Embryonic facial prominence (tissue), 1 donor: ENCODE measurements at regions not wholly inside any gene's neighbourhood (a gene's known extent, or its start where the extent isn't known, plus 50 kb on each side); places are given as distances from the start of the nearest gene placed in this dataset.
"Not testable (repeated sequence)": the region's sequence is repeated elsewhere in the genome, so short reads cannot be mapped to it uniquely, and the experiment has no call there.

Experiments used
- DNase-seq: peaks from one replicate; pipeline ENCODE4 v3.0.0-alpha.2; 2016; ENCODE audit errors: extremely low spot score

DNA sequence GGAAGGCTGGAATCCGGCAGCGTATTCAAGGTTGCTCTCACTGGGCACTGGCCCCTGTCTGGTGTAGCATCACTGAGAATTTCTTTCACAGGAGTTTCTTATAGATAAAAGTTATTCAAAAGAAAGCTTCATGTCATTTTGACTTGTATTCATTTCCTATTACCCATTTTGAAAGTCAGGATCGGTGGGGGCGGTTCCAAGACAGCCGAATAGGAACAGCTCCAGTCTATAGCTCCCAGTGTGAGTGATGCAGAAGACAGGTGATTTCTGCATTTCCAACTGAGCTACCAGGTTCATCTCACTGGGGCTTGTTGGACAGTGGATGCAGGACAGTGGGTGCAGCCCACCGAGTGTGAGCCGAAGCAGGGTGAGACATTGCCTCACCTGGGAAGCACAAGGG is 51.5 kb upstream of the CDC42EP3 start:
- DNase-seq: not testable (repeated sequence)

DNA sequence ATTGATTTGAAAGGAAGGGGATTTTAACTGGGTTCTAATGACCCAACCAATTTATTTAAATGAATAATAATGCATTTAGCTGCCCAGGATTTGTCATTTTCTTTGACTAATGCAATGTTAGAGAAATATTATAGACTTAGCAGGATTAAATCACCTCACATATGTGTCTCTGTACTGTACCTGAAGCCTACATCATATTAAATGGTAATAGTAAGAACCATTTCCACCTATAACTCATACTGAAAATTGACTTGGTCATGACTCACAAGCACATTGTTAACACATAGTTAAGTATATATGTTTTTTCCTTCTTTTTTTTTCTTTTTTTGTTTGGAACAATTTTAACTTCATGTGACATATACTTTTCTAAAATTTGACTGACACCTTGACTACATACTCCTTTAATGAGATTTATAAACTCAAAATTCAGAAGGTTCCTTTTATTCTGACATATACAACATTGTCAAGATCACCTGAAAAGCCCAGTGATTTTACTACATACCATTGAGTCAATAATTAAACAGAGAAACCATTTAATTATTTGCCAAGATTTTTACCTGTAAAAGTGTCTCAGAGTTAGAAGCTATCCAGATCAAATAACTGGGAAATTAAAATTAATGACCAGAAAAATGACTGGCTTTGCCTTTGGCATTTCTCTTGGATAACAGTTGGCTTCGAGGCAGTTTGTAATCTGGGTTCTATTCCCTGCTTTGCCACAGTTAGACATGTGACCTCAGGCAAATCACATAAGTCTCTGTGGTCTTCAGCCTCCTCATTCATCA is 58.8 kb upstream of the CDC42EP3 start:
- no peak for DNase-seq

DNA sequence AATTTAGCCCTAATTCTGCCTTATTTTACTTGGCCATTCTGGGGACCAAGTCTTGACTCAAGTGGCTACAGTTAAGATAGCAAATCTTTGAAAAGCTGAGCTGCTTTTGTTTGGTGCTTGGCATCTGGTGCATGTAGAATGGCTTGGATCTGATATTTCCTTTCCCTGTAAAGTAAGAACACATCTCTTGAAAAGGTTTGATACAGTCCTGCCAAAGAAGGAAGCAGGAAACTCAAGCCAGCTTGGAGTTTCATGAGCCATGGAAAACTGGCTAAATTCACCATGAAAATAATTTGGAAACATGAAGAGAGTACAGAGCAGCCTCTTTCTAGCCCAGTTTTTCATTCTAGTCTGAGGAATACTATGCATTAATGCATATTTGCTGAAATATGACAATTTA is 61.0 kb upstream of the CDC42EP3 start:
- not testable (repeated sequence) for DNase-seq

DNA sequence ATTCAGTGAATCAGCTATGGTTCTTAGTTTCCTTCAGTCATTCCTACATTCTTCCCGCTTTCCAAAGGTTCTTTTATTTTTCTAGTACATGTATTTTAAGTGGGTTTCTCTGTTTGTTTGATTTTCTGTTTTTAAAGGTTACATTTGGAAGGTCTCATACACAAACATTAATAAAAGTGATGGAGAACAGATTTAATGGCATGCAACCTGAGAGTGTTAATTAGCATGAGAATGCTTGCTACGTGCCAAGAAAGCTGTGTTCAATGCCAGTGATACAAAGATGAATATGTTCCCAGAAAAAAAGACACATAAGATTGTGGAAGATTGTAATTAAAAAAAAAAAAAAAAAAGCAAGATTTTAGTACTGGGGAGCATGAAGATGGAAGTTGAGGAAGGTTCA is 61.8 kb upstream of the CDC42EP3 start:
- DNase-seq: no peak

DNA sequence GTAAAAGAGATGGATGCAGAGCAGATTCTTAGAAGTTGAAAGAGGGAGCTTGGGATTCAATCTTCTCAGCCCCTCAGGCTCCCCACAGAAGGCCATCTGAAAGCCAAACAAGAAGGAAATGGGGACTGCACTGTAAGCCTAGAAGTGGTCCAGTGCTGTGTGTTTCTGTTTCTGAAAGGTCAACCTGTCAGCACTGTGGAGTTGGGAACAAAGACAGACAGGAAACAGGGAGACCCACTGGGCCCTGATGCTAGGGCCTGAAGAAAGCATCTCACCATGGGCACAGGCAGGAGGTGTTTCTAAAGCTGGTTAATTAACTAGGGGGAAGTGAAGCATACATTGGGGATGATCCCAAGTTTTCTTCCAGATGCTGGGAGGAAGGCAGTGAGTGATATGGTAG is 62.5 kb upstream of the CDC42EP3 start:
- not testable (repeated sequence) for DNase-seq

DNA sequence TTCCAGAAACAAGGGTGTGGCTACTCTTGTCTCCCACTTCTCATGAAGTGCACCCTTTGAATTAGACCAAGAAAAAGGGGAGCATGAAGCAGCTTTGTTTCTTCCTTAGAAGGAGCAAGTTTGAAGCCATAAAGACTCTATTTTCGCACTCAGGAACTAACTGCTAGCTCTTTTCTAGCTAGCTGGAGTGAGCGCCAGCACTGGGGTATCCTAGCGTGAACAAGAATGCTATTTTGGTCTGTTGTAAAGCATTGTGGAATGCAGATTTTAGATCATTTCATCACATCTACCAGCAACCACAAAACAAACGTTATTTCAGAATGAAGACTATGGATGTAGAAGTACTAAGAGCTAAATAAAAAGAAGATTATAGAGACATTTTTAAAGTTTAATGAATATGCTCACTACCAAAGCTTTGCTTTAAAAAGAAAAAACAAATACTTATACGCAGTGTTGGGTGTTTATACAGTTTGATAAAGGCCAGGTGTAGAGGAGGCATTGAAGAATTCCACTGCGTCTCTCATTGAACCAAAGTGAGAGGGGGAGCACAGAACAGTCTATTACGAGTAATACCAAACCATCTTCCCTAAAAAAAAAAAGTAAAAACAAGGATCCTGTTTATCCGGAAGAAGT is 63.6 kb upstream of the CDC42EP3 start:
- not testable (repeated sequence) for DNase-seq

DNA sequence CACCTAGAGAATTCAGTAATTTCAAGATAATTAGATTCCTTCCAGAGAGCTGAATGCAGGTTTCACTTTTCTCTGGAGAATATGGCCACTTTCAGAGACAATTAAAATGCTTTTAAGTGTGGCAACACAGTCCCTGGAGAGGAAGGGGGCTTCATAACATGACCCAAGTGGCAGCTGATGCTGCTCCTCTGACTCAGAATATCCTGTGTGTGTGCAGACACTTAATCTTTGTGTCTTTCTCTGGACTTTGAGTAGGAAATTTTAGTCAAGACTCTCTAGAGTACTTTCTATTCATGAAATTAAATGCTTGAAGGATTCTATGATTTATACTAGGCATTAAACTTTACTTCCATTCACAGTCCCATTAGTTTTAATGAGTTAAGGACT is 64.1 kb upstream of the CDC42EP3 start:
- DNase-seq: not testable (repeated sequence)

DNA sequence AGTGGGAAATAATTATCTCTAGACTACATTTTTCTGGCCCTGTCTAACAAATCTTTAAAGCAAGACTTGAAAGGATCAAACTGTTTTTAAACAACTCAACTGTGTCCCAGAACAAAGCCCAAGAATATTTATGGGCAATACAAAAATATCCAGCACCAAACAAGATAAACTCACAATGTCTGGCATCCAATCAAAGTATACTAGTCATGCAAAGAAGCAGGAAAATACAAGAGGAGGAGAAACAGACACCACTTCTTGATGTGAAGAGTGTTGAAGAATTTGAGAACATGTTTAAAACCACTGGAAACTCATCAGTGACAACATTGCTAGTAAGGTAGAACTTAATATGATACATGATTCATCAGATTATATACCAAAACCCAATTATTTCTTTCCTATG is 66.1 kb upstream of the CDC42EP3 start:
- no peak for DNase-seq

DNA sequence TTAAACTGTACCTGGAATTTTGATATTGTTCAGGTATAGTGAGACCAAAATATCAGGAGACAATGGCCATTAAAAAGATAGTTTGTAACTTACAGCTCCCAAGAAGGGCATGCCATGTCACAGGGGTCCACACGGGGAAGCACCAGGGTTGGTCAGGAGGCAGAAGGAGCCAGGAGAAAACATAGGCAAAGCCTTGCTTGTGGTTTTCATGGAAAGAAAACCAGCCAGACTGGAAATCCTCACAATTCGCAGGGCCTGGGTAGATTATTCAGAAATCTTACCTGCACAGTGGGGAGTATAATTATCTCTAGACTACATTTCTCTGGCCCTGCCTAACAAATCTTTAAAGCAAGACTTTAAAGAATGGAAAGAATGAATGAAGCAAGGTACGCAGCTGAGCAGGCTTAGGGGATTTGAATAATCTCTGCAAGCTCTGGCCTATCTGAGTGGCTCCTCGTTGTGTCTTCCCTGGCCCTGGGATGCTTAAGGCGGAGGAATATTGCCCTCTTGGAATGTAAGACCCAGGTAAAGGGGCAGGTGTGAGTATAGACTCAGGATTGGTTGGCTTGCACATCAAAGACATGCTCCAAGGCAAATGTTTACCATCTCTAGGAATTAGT is 66.9 kb upstream of the CDC42EP3 start:
- no peak for DNase-seq

DNA sequence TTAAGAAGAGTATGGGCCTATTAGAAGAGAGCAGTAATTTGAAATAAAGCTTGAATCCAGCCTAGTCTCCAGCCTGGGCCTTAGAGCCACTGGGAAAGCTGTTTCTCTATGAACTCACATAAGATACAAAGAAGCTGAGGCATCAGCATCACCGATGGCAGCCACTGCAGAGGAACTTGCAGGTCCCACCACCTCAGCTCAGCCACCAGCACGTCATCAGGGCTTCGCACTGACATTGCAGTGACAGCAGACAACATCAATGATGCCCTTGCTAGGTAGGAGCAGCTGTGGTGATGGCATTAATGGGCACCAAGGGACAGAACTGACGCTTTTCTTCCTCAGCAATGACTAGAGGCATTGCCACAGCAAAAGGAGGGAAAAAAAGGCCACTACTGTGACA is 67.7 kb upstream of the CDC42EP3 start:
- DNase-seq: no peak

DNA sequence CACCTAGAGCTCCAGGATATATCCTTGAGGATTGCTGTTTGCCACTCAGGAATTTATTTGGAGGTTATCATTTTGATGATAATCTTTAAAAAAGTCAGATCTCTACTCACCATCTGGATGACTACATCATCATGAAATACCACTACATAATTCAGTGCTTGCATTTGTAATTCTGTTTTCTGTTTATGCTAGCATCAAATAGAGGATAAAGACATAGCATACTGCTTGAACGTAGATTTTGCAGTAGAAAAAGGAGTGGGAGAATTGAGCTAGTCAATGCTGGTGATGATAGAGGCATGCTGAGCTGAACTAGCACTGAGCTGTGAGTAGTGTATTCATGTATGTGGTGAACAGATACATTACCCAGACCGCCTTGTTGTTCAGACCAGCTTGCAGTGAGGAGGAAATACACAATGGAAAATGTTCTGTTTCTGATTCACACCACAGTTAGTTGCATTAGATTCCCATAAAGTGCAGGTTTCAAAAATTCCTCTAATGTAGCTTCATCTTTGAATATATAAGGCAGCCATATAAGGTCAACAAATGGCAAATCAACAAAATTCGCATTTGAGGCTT is 68.8 kb upstream of the CDC42EP3 start:
- no peak for DNase-seq

DNA sequence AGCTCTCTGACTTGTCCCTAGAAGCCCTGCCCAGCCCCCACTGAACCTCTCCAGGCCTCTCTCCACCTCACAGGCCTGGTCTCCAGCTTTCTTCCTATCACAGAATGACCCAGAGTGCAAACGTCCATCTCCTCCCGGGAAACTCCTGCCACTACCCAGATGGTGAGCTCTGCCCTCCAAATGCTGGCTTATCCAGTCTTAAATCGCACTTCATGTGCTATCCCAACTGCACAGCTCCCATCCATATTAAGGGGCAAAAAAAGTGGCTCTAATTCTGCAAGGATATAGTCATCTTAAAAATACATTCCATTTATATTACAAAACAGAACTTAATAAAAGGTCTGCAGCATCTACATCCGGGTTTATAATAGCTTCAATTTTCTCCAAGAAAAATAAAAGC is 70.8 kb upstream of the CDC42EP3 start:
- no peak for DNase-seq

DNA sequence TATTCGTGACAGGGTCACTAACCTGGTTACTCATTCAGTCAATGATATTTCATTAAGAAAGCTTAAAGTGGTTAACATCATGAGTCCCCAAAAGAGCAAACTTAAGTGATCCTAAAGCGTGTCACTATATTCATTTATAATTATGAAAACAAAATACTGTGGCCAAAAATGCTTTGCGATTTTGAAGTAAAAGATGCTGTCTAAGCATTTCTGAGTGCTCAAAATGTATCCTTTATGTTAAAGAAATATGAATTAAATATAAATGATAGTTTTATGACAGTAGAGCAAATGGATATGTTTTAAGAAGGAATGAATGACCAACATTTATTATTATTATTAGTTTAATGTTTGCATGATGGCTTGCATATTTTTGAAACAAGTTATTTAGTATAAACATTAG is 72.6 kb upstream of the CDC42EP3 start:
- DNase-seq: no peak

DNA sequence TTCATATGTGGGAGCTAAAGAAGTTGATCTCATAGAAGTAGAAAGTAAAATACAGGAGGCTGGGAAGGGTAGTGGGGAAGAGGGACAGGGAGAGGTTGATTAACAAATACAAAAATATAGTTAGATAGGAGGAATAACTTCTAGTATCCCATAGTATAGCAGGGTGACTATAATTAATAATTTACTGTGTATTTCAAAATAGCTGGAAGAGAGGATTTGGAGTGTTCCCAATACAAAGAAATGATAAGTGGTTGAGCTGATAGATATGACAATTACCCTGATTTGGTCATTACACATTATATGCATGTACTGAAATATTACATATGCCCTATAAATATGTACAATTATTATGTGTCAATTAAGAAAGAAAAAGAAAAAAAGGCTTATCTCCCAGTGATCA is 73.5 kb upstream of the CDC42EP3 start:
- not testable (repeated sequence) for DNase-seq

DNA sequence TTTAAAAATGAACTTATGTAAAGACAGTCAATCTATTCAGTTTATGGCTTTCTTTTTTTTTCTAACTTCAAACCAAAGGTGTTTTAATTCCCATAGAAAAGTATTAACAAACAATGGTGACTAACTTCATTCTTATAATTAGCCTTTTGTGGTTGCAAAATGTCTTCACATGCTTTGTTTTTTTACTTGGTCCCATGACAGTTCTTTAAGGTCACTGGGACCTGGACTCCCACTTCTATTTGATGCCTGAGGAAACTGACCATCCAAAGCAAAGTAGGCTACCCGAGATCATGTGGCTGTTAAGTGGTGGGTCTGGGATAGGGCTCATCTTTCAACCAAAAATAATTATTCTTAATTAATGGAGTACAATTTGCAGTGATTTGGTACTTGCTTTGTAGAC is 74.6 kb upstream of the CDC42EP3 start:
- not testable (repeated sequence) for DNase-seq

DNA sequence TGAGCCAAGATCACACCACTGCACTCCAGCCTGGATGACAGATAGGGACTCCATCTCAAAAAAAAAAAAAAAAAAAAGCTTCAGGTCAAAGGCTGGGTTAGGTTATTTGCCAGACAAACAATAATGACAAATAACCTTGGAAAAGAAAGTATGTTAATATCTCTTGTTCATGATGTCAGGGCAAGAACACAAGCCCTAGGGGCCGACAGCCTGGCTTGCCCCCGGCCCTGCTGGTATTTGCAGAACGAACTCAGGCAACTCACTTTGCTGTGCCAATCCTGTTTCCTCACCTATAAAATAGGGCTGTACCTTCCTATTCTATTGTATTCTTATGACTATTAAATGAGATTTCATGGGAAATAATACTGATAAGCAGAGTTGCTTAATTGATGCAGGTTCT is 75.4 kb upstream of the CDC42EP3 start:
- no peak for DNase-seq

DNA sequence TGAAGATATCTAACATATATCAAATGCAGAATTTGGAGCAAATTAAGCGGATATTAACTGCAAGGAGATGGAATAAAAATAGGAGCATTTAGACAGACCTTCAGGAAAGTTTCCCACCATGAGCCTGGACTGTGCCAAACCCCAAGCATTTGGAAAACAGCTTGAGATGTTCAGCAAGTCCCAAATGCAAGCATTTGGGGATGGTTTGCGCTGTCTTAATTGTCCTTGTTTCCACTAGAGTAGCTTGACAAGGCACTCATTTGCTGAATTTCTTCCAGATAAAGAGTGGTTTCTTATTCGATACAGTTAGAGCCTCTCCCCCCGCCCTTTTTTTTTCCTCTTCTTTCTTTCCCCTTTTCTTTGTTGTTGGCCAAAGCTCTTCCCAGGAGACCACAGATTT is 77.1 kb upstream of the CDC42EP3 start:
- DNase-seq: no peak

DNA sequence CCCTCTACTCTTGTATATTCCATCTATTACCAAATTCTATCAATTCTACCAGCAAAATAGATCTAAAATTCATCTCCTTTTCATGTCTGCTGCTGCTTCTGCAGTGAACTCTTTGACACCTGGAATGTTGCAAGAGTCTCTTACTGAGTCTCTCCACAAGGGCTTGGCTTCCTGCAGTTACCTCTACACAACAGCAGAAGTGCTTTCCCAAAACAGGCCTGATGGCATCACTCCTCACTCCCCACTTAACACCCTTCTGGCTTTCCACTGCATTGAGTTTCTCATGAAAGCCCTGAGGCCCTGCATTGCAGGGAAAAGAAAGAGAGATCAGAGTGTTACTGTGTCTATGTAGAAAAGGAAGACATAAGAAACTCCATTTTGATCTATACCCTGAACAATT is 78.8 kb upstream of the CDC42EP3 start:
- not testable (repeated sequence) for DNase-seq

DNA sequence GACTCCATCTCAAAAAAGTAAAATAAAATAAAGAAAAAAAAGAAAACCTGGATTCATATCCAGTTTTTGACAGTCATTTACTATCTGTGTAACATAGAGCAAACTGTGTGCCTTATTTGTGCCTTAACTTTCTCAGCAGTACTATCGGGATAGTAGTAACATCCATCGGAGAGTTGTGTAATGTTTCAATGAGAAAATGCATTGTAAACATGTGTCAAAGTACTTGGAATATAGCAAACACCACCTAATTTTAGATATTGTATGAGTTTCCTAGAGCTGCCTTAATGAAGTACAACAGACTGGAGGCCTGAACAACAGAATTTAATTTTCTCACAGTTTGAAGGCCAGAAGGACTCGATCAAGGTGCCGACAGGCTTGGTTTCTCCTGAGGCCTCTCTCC is 81.3 kb upstream of the CDC42EP3 start:
- no peak for DNase-seq

DNA sequence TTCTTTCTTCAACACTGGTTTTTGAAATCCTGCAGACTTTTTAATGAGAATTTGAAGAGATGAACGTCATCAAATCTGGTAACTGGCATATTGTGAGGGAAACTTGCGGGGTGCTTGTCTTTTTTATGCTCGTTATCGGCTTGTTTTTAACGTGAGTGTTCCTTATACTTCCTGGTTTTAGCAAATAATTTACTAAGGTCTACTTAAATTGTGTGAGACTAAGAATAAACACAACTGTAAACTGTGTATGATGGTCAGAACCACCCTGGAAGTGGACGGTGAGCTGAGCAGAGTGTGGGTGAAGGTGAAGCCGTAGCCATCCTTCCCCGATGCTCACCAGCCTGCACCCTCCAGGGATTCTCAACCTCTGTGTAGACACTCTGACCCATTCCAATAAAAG is 82.3 kb upstream of the CDC42EP3 start:
- no peak for DNase-seq

DNA sequence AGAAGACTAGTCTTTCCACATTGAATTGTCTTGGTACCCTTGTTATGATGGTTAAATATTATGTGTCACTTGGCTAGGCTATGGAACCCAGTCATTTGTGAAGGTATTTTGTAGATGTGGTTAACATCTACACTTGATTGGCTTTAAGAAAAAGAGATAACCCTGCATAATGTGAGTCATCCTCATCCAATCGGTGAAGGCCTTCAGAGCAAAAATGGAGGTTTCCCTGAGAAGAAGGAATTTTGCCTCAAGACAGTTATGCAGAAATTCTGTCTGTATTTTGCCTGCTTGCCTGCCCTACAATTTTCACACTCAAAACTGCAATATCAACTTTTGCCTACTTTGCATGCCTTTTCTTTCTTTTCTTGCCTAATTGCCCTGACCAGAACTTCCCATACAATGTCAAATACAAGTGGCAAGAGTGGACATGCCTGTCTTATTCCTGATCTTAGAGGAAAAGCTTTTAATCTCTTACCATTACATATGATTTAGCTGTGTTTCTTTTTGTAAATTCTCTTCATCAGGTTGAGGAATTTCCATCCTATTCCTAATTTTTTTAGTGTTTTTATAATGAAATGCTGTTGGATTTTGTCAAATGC is 84.6 kb upstream of the CDC42EP3 start:
- not testable (repeated sequence) for DNase-seq

DNA sequence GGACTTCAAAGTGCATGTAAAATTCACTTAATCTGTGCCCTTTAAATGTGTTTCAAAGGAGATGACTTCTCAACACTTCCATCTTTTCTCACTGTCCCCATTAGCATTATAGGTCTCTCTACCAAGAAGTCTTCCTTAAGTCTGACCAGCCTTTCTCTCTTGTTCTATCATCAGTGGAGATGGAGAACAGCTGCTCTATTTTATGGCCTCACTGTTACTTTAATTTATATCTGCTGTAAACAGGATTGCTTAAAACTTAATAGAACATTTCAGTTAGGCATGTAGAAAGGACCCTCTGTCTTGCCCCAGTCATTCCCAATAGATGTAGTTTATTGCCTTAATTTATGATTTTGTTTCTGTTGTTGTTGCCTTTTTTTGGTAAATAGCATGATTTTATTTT is 86.0 kb upstream of the CDC42EP3 start:
- DNase-seq: not testable (repeated sequence)
